Right lobe of liver (tissue), 6 donors: ENCODE measurements at regions not wholly inside any gene's neighbourhood (a gene's known extent, or its start where the extent isn't known, plus 50 kb on each side); places are given as distances from the start of the nearest gene placed in this dataset.

Source experiments
- ATAC-seq, 4 donors: fragments of 200-7000 bp; cut with Tn5 transposase; one replicate each; pipeline ENCODE4 v1.9.1; 2020; ENCODE audit warnings: mild to moderate bottlenecking in 4 of 4, moderate library complexity in 4 of 4
- DNase-seq, 3 donors: peaks; one replicate each; pipeline ENCODE4 v3.0.0-alpha.2; 2020
- H3K27ac ChIP-seq, 3 donors: fragments of 200-600 bp; one replicate each; pipeline ENCODE4 v1.8.0; 2022
- H3K27me3 ChIP-seq, 2 donors: fragments of 200-600 bp; one replicate each; pipeline ENCODE4 v1.8.0; 2022
- H3K36me3 ChIP-seq, 4 donors: fragments of 200-600 bp; sonication (generic) in 1 of 4; one replicate each; pipeline versions ENCODE4 v1.5.1 to v1.8.0; 2017 to 2022; ENCODE audit warnings: control low read depth in 1 of 4
- H3K4me1 ChIP-seq, 4 donors: fragments of 200-600 bp; sonication (generic) in 1 of 4; one replicate each; pipeline versions ENCODE4 v1.5.1 to v1.8.0; 2017 to 2022; ENCODE audit warnings: control low read depth in 1 of 4
- H3K4me3 ChIP-seq, 3 donors: fragments of 200-600 bp; one replicate each; pipeline ENCODE4 v1.8.0; 2022
- H3K9me3 ChIP-seq, 4 donors: fragments of 200-600 bp; sonication (generic) in 1 of 4; one replicate each; pipeline versions ENCODE4 v1.5.1 to v1.8.0; 2017 to 2022; ENCODE audit warnings: control low read depth in 1 of 4
- POLR2A ChIP-seq: fragments of 450-650 bp; IDR thresholded peaks from one replicate; pipeline ENCODE4 v1.6.1; 2017; ENCODE audit warnings: antibody characterized with exemption, mild to moderate bottlenecking
- WGBS: methylation state at CpG from one replicate; pipeline ENCODE4 v1.1.6; 2018; ENCODE audit warnings: low coverage, low lambda C conversion rate; ENCODE audit not compliant: insufficient coverage; ENCODE audit errors: missing lambda C conversion rate; 5-methylcytosine and 5-hydroxymethylcytosine counted together
- intact Hi-C, 2 donors: fragments of 100-400 bp; cut with DNase I; formaldehyde crosslinking; loops; one replicate each; pipeline versions ENCODE4 v1.11.2 to v1.14.1; 2022
- TF ChIP-seq, protein P1 (sequence below), 4 donors: fragments of 200-600 bp in 3 of 4; fragments of 450-650 bp in 1 of 4; IDR thresholded peaks; one replicate each; pipeline versions ENCODE4 v1.5.1 to v1.8.0; 2016 to 2022; ENCODE audit warnings: antibody characterized with exemption in 4 of 4, mild to moderate bottlenecking in 2 of 4
- donor health status: DM: no; HTN: yes; CAD: no.
- donor health status: DM: no; HTN: no; CAD: no.
- donor health status: DM: no; HTN: no; CAD: no.
- donor health status: DM: no; HTN: yes; CAD: no.
- donor health status: DM: no; HTN: yes; CAD: no.

- TF ChIP-seq, protein P1, sequence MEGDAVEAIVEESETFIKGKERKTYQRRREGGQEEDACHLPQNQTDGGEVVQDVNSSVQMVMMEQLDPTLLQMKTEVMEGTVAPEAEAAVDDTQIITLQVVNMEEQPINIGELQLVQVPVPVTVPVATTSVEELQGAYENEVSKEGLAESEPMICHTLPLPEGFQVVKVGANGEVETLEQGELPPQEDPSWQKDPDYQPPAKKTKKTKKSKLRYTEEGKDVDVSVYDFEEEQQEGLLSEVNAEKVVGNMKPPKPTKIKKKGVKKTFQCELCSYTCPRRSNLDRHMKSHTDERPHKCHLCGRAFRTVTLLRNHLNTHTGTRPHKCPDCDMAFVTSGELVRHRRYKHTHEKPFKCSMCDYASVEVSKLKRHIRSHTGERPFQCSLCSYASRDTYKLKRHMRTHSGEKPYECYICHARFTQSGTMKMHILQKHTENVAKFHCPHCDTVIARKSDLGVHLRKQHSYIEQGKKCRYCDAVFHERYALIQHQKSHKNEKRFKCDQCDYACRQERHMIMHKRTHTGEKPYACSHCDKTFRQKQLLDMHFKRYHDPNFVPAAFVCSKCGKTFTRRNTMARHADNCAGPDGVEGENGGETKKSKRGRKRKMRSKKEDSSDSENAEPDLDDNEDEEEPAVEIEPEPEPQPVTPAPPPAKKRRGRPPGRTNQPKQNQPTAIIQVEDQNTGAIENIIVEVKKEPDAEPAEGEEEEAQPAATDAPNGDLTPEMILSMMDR (IDR thresholded peaks at IDR 0.05): no peak
- no peak for TF ChIP-seq POLR2A
- H3K4me3 ChIP-seq: no peak overlapping the region
- intact Hi-C loops: no loop called here
- ATAC-seq (no peak), DNase-seq (no peak)
- 71% methylated on average over 4 of the region's 4 CpGs for WGBS
- H3K27me3 ChIP-seq: no peaks in the 10 kb centered on the region
- no peaks in the 10 kb centered on the region for H3K9me3 ChIP-seq
- no peaks in the 10 kb centered on the region for H3K4me1 ChIP-seq
- H3K27ac ChIP-seq: no peak overlapping the region
- no peaks in the 10 kb centered on the region for H3K36me3 ChIP-seq
Measured at GRCh38 chr7:37538945-37539344, 90.3 kb upstream of the ELMO1 start.

- Histone ChIP-seq H3K27ac (no peak overlapping the region), H3K36me3 (no peaks in the 10 kb centered on the region), H3K27me3 (no peaks in the 10 kb centered on the region), H3K4me1 (no peaks in the 10 kb centered on the region), H3K4me3 (no peak overlapping the region), H3K9me3 (no peaks in the 10 kb centered on the region)
- DNase-seq (no peak), ATAC-seq (no peak)
- intact Hi-C loops: no loop called here
- TF ChIP-seq POLR2A: no peak
- TF ChIP-seq, protein P1 (IDR thresholded peaks at IDR 0.05): no peak
- 64% methylated on average over 9 of the region's 9 CpGs for WGBS
Measured at GRCh38 chr7:37540917-37541316, 92.3 kb upstream of the ELMO1 start.

GRCh38 chr7:37541810-37542443, 93.3 kb upstream of the ELMO1 start:
- WGBS: 81% methylated on average over 3 of the region's 3 CpGs
- H3K27me3 ChIP-seq: no peaks in the 10 kb centered on the region
- H3K9me3 ChIP-seq: no peaks in the 10 kb centered on the region
- TF ChIP-seq, protein P1 (IDR thresholded peaks at IDR 0.05): no peak
- no peak for TF ChIP-seq POLR2A
- ATAC-seq: no peak
- H3K27ac ChIP-seq: no peak overlapping the region
- intact Hi-C loops: no loop called here
- no peaks in the 10 kb centered on the region for H3K36me3 ChIP-seq
- no peaks in the 10 kb centered on the region for H3K4me1 ChIP-seq
- no peak overlapping the region for H3K4me3 ChIP-seq
- no peak for DNase-seq

DNA sequence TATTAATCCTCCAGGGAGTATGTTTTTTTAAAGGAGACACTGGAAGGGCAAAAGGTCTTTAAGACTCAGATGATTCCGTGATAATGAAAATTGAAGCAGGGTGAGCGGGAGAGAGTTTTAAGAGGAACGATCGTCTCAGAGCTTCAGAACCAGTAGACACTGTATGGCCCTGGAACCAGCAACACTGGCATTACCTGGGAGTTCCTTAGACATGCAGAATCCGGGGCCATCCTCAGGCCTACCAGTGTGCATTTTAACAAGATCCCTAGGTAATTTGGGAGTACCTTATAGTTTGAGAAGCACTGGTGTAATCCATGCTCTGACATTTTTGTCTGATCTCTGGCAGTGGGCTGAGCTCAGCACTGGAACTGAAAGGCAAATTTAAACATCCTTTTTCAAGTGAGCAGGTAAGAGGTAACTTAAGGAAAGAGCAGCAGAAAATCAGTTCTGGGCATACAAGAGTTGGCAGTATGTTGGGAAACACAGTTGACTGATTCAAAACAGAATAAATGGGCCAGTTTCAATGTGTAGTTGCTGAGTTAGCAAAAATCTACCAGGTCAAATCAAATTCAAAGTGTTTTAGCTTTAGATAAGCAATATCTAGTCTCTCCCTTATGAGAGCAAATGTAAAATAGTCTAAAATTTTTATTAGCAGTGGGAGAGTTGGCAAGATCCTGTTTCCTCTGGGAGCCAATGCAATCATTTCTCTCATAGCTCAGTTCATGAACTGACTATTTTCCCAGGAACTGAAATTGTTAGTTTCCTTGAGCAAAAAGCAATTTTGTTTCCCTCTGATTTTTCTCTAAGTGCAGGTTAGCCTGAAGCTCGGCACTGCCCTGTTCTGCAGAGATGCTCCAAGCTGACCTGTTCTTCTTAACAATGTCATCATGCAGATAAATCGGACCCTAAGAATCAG, 97.2 kb upstream of the ELMO1 start:
- intact Hi-C loops: no loop called here
- ATAC-seq (no peak), DNase-seq (no peak)
- Histone ChIP-seq H3K27me3 (no peaks in the 10 kb centered on the region), H3K27ac (no peak overlapping the region), H3K4me3 (no peak overlapping the region), H3K36me3 (no peaks in the 10 kb centered on the region), H3K9me3 (no peaks in the 10 kb centered on the region), H3K4me1 (no peaks in the 10 kb centered on the region)
- 73% methylated on average over 5 of the region's 7 CpGs for WGBS
- TF ChIP-seq, protein P1 (IDR thresholded peaks at IDR 0.05): no peak
- no peak for TF ChIP-seq POLR2A
